HEK293 (cell line): ENCODE measurements at regions not wholly inside any gene's neighbourhood (a gene's known extent, or its start where the extent isn't known, plus 50 kb on each side); places are given as distances from the start of the nearest gene placed in this dataset.

Source experiments
- CTCF ChIP-seq: fragments of 450-650 bp; formaldehyde crosslinking; IDR thresholded peaks from 2 replicates; pipeline ENCODE4 v1.5.1; 2016; ENCODE audit warnings: missing biosample characterization, missing genetic modification characterization
- HOXC10 ChIP-seq: sonication (generic); formaldehyde crosslinking; IDR thresholded peaks from 2 replicates; pipeline ENCODE4 v1.8.1; 2023; ENCODE audit warnings: mild to moderate bottlenecking, missing genetic modification reagents
- SP7 ChIP-seq: fragments of 450-650 bp; formaldehyde crosslinking; IDR thresholded peaks from 2 replicates; pipeline ENCODE4 v1.5.1; 2016; ENCODE audit warnings: missing biosample characterization, missing genetic modification characterization
- TCF7L2 ChIP-seq: IDR thresholded peaks from 2 replicates; pipeline ENCODE4 v1.6.1; 2011; ENCODE audit warnings: low read depth, mild to moderate bottlenecking, inconsistent platforms, low read length, moderate library complexity, borderline replicate concordance
- ZBTB1 ChIP-seq: fragments of 450-650 bp; formaldehyde crosslinking; IDR thresholded peaks from 2 replicates; pipeline ENCODE4 v1.5.1; 2016; ENCODE audit warnings: missing biosample characterization, missing genetic modification characterization
- ZNF423 ChIP-seq: fragments of 450-650 bp; formaldehyde crosslinking; IDR thresholded peaks from 2 replicates; pipeline ENCODE4 v1.5.1; 2016; ENCODE audit warnings: missing biosample characterization, missing genetic modification characterization
- ZNF544 ChIP-seq: fragments of 450-650 bp; formaldehyde crosslinking; IDR thresholded peaks from 2 replicates; pipeline ENCODE4 v1.5.0; 2017; ENCODE audit warnings: missing biosample characterization, missing genetic modification characterization
- ZNF548 ChIP-seq: fragments of 450-650 bp; formaldehyde crosslinking; IDR thresholded peaks from 2 replicates; pipeline ENCODE4 v1.5.1; 2016; ENCODE audit warnings: missing biosample characterization, missing genetic modification characterization
- ZNF664 ChIP-seq: fragments of 450-650 bp; formaldehyde crosslinking; IDR thresholded peaks from 2 replicates; pipeline ENCODE4 v1.5.1; 2016; ENCODE audit warnings: missing biosample characterization, missing genetic modification characterization
- ZNF785 ChIP-seq: fragments of 450-650 bp; formaldehyde crosslinking; IDR thresholded peaks from 2 replicates; pipeline ENCODE4 v1.5.1; 2016; ENCODE audit warnings: missing biosample characterization, missing genetic modification characterization

- no peak for TF ChIP-seq ZNF544
- TF ChIP-seq CTCF: no peak
- no peak for TF ChIP-seq ZNF548 (tag by site-specific recombination)
- no peak for TF ChIP-seq ZNF785 (tag by site-specific recombination)
- TF ChIP-seq SP7 (tag by site-specific recombination): no peak
- no peak for TF ChIP-seq ZBTB1 (tag by site-specific recombination)
- no peak for TF ChIP-seq HOXC10 (CRISPR knock-in tag)
- TF ChIP-seq ZNF664 (tag by site-specific recombination): no peak
- TF ChIP-seq TCF7L2: no peak
- no peak for TF ChIP-seq ZNF423 (tag by site-specific recombination)
Measured at GRCh38 chr14:54309615-54310014, 87.2 kb upstream of the CDKN3 start.
